HG03159 (cell line): ENCODE measurements at regions not wholly inside any gene's neighbourhood (a gene's known extent, or its start where the extent isn't known, plus 50 kb on each side); places are given as distances from the start of the nearest gene placed in this dataset.

Experiments
- ATAC-seq: cut with Tn5 transposase; IDR thresholded peaks from one replicate; pipeline ENCODE4 v1.9.1; 2021; ENCODE audit warnings: mild to moderate bottlenecking, moderate library complexity; ENCODE audit not compliant: unreplicated experiment

GRCh38 chr10:120982507-120982906 is 131.3 kb downstream of the WDR11 start:
- no peak for ATAC-seq

GRCh38 chr10:120983721-120984120 is 132.6 kb downstream of the WDR11 start:
- no peak for ATAC-seq

- ATAC-seq: no peak
Measured at GRCh38 chr10:120984221-120984620, 133.1 kb downstream of the WDR11 start.

- ATAC-seq: no peak
Measured at GRCh38 chr10:120987359-120987758, 136.2 kb downstream of the WDR11 start.

GRCh38 chr10:120988751-120989150 is 137.6 kb downstream of the WDR11 start:
- no peak for ATAC-seq

GRCh38 chr10:120989279-120989678 is 138.1 kb downstream of the WDR11 start:
- ATAC-seq: no peak

- ATAC-seq: no peak
Measured at GRCh38 chr10:120989996-120990598, 138.9 kb downstream of the WDR11 start.

- ATAC-seq: no peak
Measured at GRCh38 chr10:120990831-120991230, 139.7 kb downstream of the WDR11 start.

GRCh38 chr10:120993089-120993488 is 141.9 kb downstream of the WDR11 start:
- ATAC-seq: no peak

GRCh38 chr10:120995768-120996167 is 144.6 kb downstream of the WDR11 start:
- ATAC-seq: no peak

GRCh38 chr10:120996456-120997034 is 145.4 kb downstream of the WDR11 start:
- no peak for ATAC-seq

GRCh38 chr10:120997313-120997712 is 146.2 kb downstream of the WDR11 start:
- no peak for ATAC-seq

- ATAC-seq: no peak
Measured at GRCh38 chr10:120997756-120998155, 146.6 kb downstream of the WDR11 start.

GRCh38 chr10:120998251-120998650 is 147.1 kb downstream of the WDR11 start:
- ATAC-seq: no peak

GRCh38 chr10:120998782-120999285 is 147.7 kb downstream of the WDR11 start:
- no peak for ATAC-seq

GRCh38 chr10:120999868-121000267 is 148.7 kb downstream of the WDR11 start:
- ATAC-seq: no peak

- no peak for ATAC-seq
Measured at GRCh38 chr10:121002586-121003205, 151.5 kb downstream of the WDR11 start.

GRCh38 chr10:121005948-121006587 is 154.9 kb downstream of the WDR11 start:
- no peak for ATAC-seq

- ATAC-seq: no peak
Measured at GRCh38 chr10:121007264-121007663, 156.1 kb downstream of the WDR11 start.

- ATAC-seq: no peak
Measured at GRCh38 chr10:121015916-121016315, 164.8 kb downstream of the WDR11 start.

- ATAC-seq: no peak
Measured at GRCh38 chr10:121024905-121025584, 173.9 kb downstream of the WDR11 start.
